ENCODE measurements at regions not wholly inside any gene's neighbourhood (a gene's known extent, or its start where the extent isn't known, plus 50 kb on each side); places are given as distances from the start of the nearest gene placed in this dataset.

GRCh38 chr10:78749898-78750297 is 318.9 kb upstream of the ZMIZ1 start:
- H2BK120ac ChIP-seq (ENCODE audit: low read depth, low read length), result no peak overlapping the region
- no peak overlapping the region for H3K23ac ChIP-seq (ENCODE audit: low read depth, low read length, poor library complexity)
- H3K27ac ChIP-seq (replicated peaks; ENCODE audit: low read length), result no peak overlapping the region
- no peak overlapping the region for H4K8ac ChIP-seq (ENCODE audit: low read depth, low read length)
- no peak overlapping the region for H3K4ac ChIP-seq (ENCODE audit: low read length)
- no peaks in the 10 kb centered on the region for H3K79me1 ChIP-seq (ENCODE audit: low read depth, low read length)
- H3K14ac ChIP-seq (ENCODE audit: low read length), result no peak overlapping the region
- no peak overlapping the region for H2AFZ ChIP-seq (ENCODE audit: low read length)
- H3K4me2 ChIP-seq (ENCODE audit: insufficient read depth, low read length, poor library complexity, severe bottlenecking), result no peak overlapping the region
- no peak overlapping the region for H2BK15ac ChIP-seq (ENCODE audit: low read length)
- WGBS, 2 donors (ENCODE audit: extremely low coverage in 2 of 2, insufficient read length in 2 of 2, insufficient replicate concordance in 1 of 2), result no CpG with 5 or more reads among the region's 1 CpG
- H3K9ac ChIP-seq (ENCODE audit: low read depth, low read length, poor library complexity), result no peak overlapping the region
- H3K4me1 ChIP-seq (ENCODE audit: control insufficient read depth in 2 of 2, insufficient read depth in 1 of 2, low read depth in 1 of 2, low read length in 2 of 2), result peaks cover 10 to 11% of the 10 kb centered on the region in 2 donors
- H3K18ac ChIP-seq (ENCODE audit: low read length), result no peak overlapping the region
- no peak overlapping the region for H4K91ac ChIP-seq (ENCODE audit: low read depth, low read length, poor library complexity)
- no peak overlapping the region for H3K4me3 ChIP-seq (ENCODE audit: low read length in 2 of 2)
- no peaks in the 10 kb centered on the region for H3K36me3 ChIP-seq (replicated peaks in 1 of 2; ENCODE audit: control insufficient read depth in 2 of 2, insufficient read depth in 2 of 2, low read length in 2 of 2)
- H3K27me3 ChIP-seq (ENCODE audit: control insufficient read depth in 3 of 3, insufficient read depth in 3 of 3, low read depth in 1 of 3, low read length in 3 of 3), result no peaks in the 10 kb centered on the region
- DNase-seq (ENCODE audit: low spot score), result no peak
- no peak overlapping the region for H2BK5ac ChIP-seq (ENCODE audit: low read length)
- no peak overlapping the region for H2BK12ac ChIP-seq (ENCODE audit: low read length)
- no peak overlapping the region for H2AK5ac ChIP-seq (ENCODE audit: low read depth, low read length)
- H3K9me3 ChIP-seq (replicated peaks in 1 of 2; ENCODE audit: control insufficient read depth in 2 of 2, insufficient read depth in 1 of 2, low read depth in 1 of 2, low read length in 2 of 2), result no peaks in the 10 kb centered on the region

- Histone ChIP-seq H3K27me3 (ENCODE audit: control insufficient read depth in 3 of 3, insufficient read depth in 3 of 3, low read depth in 1 of 3, low read length in 3 of 3) (no peaks in the 10 kb centered on the region), H3K23ac (ENCODE audit: low read depth, low read length, poor library complexity) (no peak overlapping the region), H3K4me3 (ENCODE audit: low read length in 2 of 2) (no peak overlapping the region), H3K27ac (replicated peaks; ENCODE audit: low read length) (no peak overlapping the region), H3K4me2 (ENCODE audit: insufficient read depth, low read length, poor library complexity, severe bottlenecking) (no peak overlapping the region), H4K91ac (ENCODE audit: low read depth, low read length, poor library complexity) (no peak overlapping the region), H3K4ac (ENCODE audit: low read length) (no peak overlapping the region), H3K18ac (ENCODE audit: low read length) (no peak overlapping the region), H3K4me1 (ENCODE audit: control insufficient read depth in 2 of 2, insufficient read depth in 1 of 2, low read depth in 1 of 2, low read length in 2 of 2) (peaks cover 16% of the 10 kb centered on the region in 2 donors), H2BK15ac (ENCODE audit: low read length) (no peak overlapping the region), H2BK5ac (ENCODE audit: low read length) (no peak overlapping the region), H2BK12ac (ENCODE audit: low read length) (no peak overlapping the region), H3K9me3 (replicated peaks in 1 of 2; ENCODE audit: control insufficient read depth in 2 of 2, insufficient read depth in 1 of 2, low read depth in 1 of 2, low read length in 2 of 2) (no peaks in the 10 kb centered on the region), H3K9ac (ENCODE audit: low read depth, low read length, poor library complexity) (no peak overlapping the region), H2AFZ (ENCODE audit: low read length) (no peak overlapping the region), H2AK5ac (ENCODE audit: low read depth, low read length) (no peak overlapping the region), H3K14ac (ENCODE audit: low read length) (no peak overlapping the region), H3K79me1 (ENCODE audit: low read depth, low read length) (no peaks in the 10 kb centered on the region), H3K36me3 (replicated peaks in 1 of 2; ENCODE audit: control insufficient read depth in 2 of 2, insufficient read depth in 2 of 2, low read length in 2 of 2) (no peaks in the 10 kb centered on the region), H2BK120ac (ENCODE audit: low read depth, low read length) (no peak overlapping the region), H4K8ac (ENCODE audit: low read depth, low read length) (no peak overlapping the region)
- WGBS, 2 donors (ENCODE audit: extremely low coverage in 2 of 2, insufficient read length in 2 of 2, insufficient replicate concordance in 1 of 2), result no CpG with 5 or more reads among the region's 5 CpGs
- no peak for DNase-seq (ENCODE audit: low spot score)
Observed at GRCh38 chr10:78750418-78750817, 318.3 kb upstream of the ZMIZ1 start.

GRCh38 chr10:78751716-78752115 is 317.1 kb upstream of the ZMIZ1 start:
- Histone ChIP-seq H4K91ac (ENCODE audit: low read depth, low read length, poor library complexity) (no peak overlapping the region), H3K27ac (replicated peaks; ENCODE audit: low read length) (no peak overlapping the region), H3K9me3 (replicated peaks in 1 of 2; ENCODE audit: control insufficient read depth in 2 of 2, insufficient read depth in 1 of 2, low read depth in 1 of 2, low read length in 2 of 2) (no peaks in the 10 kb centered on the region), H3K4me2 (ENCODE audit: insufficient read depth, low read length, poor library complexity, severe bottlenecking) (no peak overlapping the region), H4K8ac (ENCODE audit: low read depth, low read length) (no peak overlapping the region), H2BK5ac (ENCODE audit: low read length) (no peak overlapping the region), H2BK15ac (ENCODE audit: low read length) (no peak overlapping the region), H3K36me3 (replicated peaks in 1 of 2; ENCODE audit: control insufficient read depth in 2 of 2, insufficient read depth in 2 of 2, low read length in 2 of 2) (no peaks in the 10 kb centered on the region), H3K4me3 (ENCODE audit: low read length in 2 of 2) (peak overlapping the region in 1 of 2 donors; percentile 41), H3K9ac (ENCODE audit: low read depth, low read length, poor library complexity) (no peak overlapping the region), H3K79me1 (ENCODE audit: low read depth, low read length) (no peaks in the 10 kb centered on the region), H2BK120ac (ENCODE audit: low read depth, low read length) (no peak overlapping the region), H3K27me3 (ENCODE audit: control insufficient read depth in 3 of 3, insufficient read depth in 3 of 3, low read depth in 1 of 3, low read length in 3 of 3) (no peaks in the 10 kb centered on the region), H3K23ac (ENCODE audit: low read depth, low read length, poor library complexity) (no peak overlapping the region), H3K18ac (ENCODE audit: low read length) (no peak overlapping the region), H2BK12ac (ENCODE audit: low read length) (no peak overlapping the region), H2AFZ (ENCODE audit: low read length) (no peak overlapping the region), H3K14ac (ENCODE audit: low read length) (no peak overlapping the region), H3K4me1 (ENCODE audit: control insufficient read depth in 2 of 2, insufficient read depth in 1 of 2, low read depth in 1 of 2, low read length in 2 of 2) (peaks cover 14 to 26% of the 10 kb centered on the region in 2 donors), H2AK5ac (ENCODE audit: low read depth, low read length) (no peak overlapping the region), H3K4ac (ENCODE audit: low read length) (no peak overlapping the region)
- DNase-seq (ENCODE audit: low spot score), result no peak
- no CpG with 5 or more reads among the region's 9 CpGs for WGBS, 2 donors (ENCODE audit: extremely low coverage in 2 of 2, insufficient read length in 2 of 2, insufficient replicate concordance in 1 of 2)

GRCh38 chr10:78752221-78752620 is 316.5 kb upstream of the ZMIZ1 start:
- Histone ChIP-seq H3K23ac (ENCODE audit: low read depth, low read length, poor library complexity) (no peak overlapping the region), H2AFZ (ENCODE audit: low read length) (no peak overlapping the region), H3K27me3 (ENCODE audit: control insufficient read depth in 3 of 3, insufficient read depth in 3 of 3, low read depth in 1 of 3, low read length in 3 of 3) (no peaks in the 10 kb centered on the region), H2BK12ac (ENCODE audit: low read length) (no peak overlapping the region), H3K79me1 (ENCODE audit: low read depth, low read length) (no peaks in the 10 kb centered on the region), H3K4me2 (ENCODE audit: insufficient read depth, low read length, poor library complexity, severe bottlenecking) (no peak overlapping the region), H4K91ac (ENCODE audit: low read depth, low read length, poor library complexity) (no peak overlapping the region), H2BK5ac (ENCODE audit: low read length) (no peak overlapping the region), H3K9ac (ENCODE audit: low read depth, low read length, poor library complexity) (no peak overlapping the region), H3K18ac (ENCODE audit: low read length) (no peak overlapping the region), H3K4me1 (ENCODE audit: control insufficient read depth in 2 of 2, insufficient read depth in 1 of 2, low read depth in 1 of 2, low read length in 2 of 2) (peaks cover 18 to 31% of the 10 kb centered on the region in 2 donors), H4K8ac (ENCODE audit: low read depth, low read length) (no peak overlapping the region), H2AK5ac (ENCODE audit: low read depth, low read length) (no peak overlapping the region), H2BK15ac (ENCODE audit: low read length) (no peak overlapping the region), H2BK120ac (ENCODE audit: low read depth, low read length) (no peak overlapping the region), H3K14ac (ENCODE audit: low read length) (no peak overlapping the region), H3K4me3 (ENCODE audit: low read length in 2 of 2) (no peak overlapping the region), H3K4ac (ENCODE audit: low read length) (no peak overlapping the region), H3K9me3 (replicated peaks in 1 of 2; ENCODE audit: control insufficient read depth in 2 of 2, insufficient read depth in 1 of 2, low read depth in 1 of 2, low read length in 2 of 2) (no peaks in the 10 kb centered on the region), H3K27ac (replicated peaks; ENCODE audit: low read length) (no peak overlapping the region), H3K36me3 (replicated peaks in 1 of 2; ENCODE audit: control insufficient read depth in 2 of 2, insufficient read depth in 2 of 2, low read length in 2 of 2) (no peaks in the 10 kb centered on the region)
- WGBS, 2 donors (ENCODE audit: extremely low coverage in 2 of 2, insufficient read length in 2 of 2, insufficient replicate concordance in 1 of 2), result no CpG with 5 or more reads among the region's 3 CpGs
- no peak for DNase-seq (ENCODE audit: low spot score)

All from neuronal stem cell (in vitro differentiated cells).